ENCODE measurements at regions not wholly inside any gene's neighbourhood (a gene's known extent, or its start where the extent isn't known, plus 50 kb on each side); places are given as distances from the start of the nearest gene placed in this dataset.

DNA sequence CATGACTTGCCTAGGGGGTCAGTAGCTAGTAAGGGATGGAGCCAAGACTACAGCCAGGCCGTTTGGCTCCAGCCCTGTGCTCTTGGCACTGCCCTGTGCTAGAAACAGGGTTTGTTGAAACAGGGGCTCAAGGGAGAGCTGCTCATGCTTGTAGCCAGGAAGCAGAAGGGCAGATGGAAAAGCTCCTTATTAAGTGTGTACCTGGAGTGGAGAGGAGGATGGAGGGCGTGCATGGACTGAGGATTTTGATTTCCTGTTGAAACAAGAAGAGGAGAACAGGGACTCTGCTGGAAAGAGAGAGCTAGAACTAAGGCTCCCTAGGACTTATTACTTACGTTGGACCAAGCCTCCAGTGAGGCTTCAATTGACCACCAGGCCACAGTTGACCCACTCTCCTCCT, 363.0 kb downstream of the MID1IP1 start:
- Mint-ChIP-seq H3K36me3 (ENCODE audit: insufficient read depth in 1 of 3, low read depth in 3 of 3) (peaks cover 0 to 3% (median 2%) of the 10 kb centered on the region in 3 experiments; a peak in 6 of 7 replicates), H3K27ac (no peak overlapping the region; a peak in 1 of 7 replicates), H3K4me1 (peaks cover 0 to 11% of the 10 kb centered on the region in 2 experiments; a peak in 2 of 4 replicates), H3K4me3 (no peak overlapping the region; a peak in 1 of 5 replicates), H3K9me3 (peaks cover 74 to 80% of the 10 kb centered on the region in 2 experiments), H3K27me3 (ENCODE audit: low read depth) (peaks cover 47% of the 10 kb centered on the region)
- Histone ChIP-seq H2BK20ac (ENCODE audit: low read depth, low read length, poor library complexity, severe bottlenecking) (no peak overlapping the region), H3K23me2 (ENCODE audit: insufficient read length, low read depth, low read length, poor library complexity, severe bottlenecking) (peaks cover 6% of the 10 kb centered on the region), H3K9ac (ENCODE audit: extremely low read depth, insufficient read length, low read length) (no peak overlapping the region), H3K4ac (ENCODE audit: low read depth, low read length) (no peak overlapping the region), H3K4me2 (ENCODE audit: insufficient read depth, insufficient read length, low read length) (no peak overlapping the region), H3K4me1 (ENCODE audit: insufficient read depth, low read length) (0 out of 2 replicates have a peak, but pooled peaks cover 6% of the 10 kb centered on the region), H3K27me3 (ENCODE audit: insufficient read depth, low read length) (peaks cover 3% of the 10 kb centered on the region; the same call in 1 of the 2 replicates), H2BK15ac (ENCODE audit: low read depth, low read length) (no peak overlapping the region), H2AK5ac (ENCODE audit: insufficient read length, low read length) (no peak overlapping the region), H3K18ac (ENCODE audit: insufficient read length, low read depth, low read length) (no peak overlapping the region), H3K79me2 (ENCODE audit: insufficient read depth, low read length) (no peaks in the 10 kb centered on the region), H3K79me1 (ENCODE audit: insufficient read depth, low read depth, low read length, poor library complexity, severe bottlenecking) (no peaks in the 10 kb centered on the region), H2BK12ac (ENCODE audit: insufficient read length, low read depth, low read length) (no peak overlapping the region), H3K23ac (ENCODE audit: insufficient read length, low read depth, low read length) (no peak overlapping the region), H3T11ph (ENCODE audit: low read length) (no peak overlapping the region), H3K9me3 (ENCODE audit: control insufficient read depth, low read depth, low read length) (peaks cover 2% of the 10 kb centered on the region), H3K14ac (ENCODE audit: insufficient read depth, low read length) (no peak overlapping the region), H3K56ac (ENCODE audit: insufficient read length, low read depth, low read length) (no peak overlapping the region), H2AFZ (ENCODE audit: low read length) (no peak overlapping the region), H2BK120ac (ENCODE audit: low read depth, low read length, poor library complexity, severe bottlenecking) (no peak overlapping the region), H3K27ac (ENCODE audit: insufficient read length, low read depth, low read length) (no peak overlapping the region), H4K8ac (replicated peaks; ENCODE audit: insufficient read length, low read depth, low read length) (no peak overlapping the region), H4K20me1 (ENCODE audit: control insufficient read depth, insufficient read depth, insufficient read length) (no peaks in the 10 kb centered on the region), H2BK5ac (ENCODE audit: insufficient read length, low read length) (no peak overlapping the region), H4K91ac (ENCODE audit: insufficient read length, low read depth, low read length) (no peak overlapping the region), H4K5ac (ENCODE audit: insufficient read length, low read depth, low read length) (no peak overlapping the region)
- no peak for DNase-seq
- no CpG with 5 or more reads among the region's 3 CpGs for WGBS (ENCODE audit: extremely low coverage, insufficient read length, low lambda C conversion rate)
- TF ChIP-seq, protein P1, sequence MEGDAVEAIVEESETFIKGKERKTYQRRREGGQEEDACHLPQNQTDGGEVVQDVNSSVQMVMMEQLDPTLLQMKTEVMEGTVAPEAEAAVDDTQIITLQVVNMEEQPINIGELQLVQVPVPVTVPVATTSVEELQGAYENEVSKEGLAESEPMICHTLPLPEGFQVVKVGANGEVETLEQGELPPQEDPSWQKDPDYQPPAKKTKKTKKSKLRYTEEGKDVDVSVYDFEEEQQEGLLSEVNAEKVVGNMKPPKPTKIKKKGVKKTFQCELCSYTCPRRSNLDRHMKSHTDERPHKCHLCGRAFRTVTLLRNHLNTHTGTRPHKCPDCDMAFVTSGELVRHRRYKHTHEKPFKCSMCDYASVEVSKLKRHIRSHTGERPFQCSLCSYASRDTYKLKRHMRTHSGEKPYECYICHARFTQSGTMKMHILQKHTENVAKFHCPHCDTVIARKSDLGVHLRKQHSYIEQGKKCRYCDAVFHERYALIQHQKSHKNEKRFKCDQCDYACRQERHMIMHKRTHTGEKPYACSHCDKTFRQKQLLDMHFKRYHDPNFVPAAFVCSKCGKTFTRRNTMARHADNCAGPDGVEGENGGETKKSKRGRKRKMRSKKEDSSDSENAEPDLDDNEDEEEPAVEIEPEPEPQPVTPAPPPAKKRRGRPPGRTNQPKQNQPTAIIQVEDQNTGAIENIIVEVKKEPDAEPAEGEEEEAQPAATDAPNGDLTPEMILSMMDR (conservative IDR thresholded peaks at IDR 0.05): no peak

All from H9 (cell line).